ENCODE measurements at regions not wholly inside any gene's neighbourhood (a gene's known extent, or its start where the extent isn't known, plus 50 kb on each side); places are given as distances from the start of the nearest gene placed in this dataset.

- TF ChIP-seq, protein P1, sequence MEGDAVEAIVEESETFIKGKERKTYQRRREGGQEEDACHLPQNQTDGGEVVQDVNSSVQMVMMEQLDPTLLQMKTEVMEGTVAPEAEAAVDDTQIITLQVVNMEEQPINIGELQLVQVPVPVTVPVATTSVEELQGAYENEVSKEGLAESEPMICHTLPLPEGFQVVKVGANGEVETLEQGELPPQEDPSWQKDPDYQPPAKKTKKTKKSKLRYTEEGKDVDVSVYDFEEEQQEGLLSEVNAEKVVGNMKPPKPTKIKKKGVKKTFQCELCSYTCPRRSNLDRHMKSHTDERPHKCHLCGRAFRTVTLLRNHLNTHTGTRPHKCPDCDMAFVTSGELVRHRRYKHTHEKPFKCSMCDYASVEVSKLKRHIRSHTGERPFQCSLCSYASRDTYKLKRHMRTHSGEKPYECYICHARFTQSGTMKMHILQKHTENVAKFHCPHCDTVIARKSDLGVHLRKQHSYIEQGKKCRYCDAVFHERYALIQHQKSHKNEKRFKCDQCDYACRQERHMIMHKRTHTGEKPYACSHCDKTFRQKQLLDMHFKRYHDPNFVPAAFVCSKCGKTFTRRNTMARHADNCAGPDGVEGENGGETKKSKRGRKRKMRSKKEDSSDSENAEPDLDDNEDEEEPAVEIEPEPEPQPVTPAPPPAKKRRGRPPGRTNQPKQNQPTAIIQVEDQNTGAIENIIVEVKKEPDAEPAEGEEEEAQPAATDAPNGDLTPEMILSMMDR (IDR thresholded peaks at IDR 0.05 in 2 of 3, conservative IDR thresholded peaks at IDR 0.05 in 1 of 3; ENCODE audit: borderline replicate concordance in 1 of 3, insufficient read depth in 1 of 3, low read depth in 2 of 3, low read length in 2 of 3) = no peak
- TF ChIP-seq EZH2 (IDR thresholded peaks at IDR 0.05) = no peak
- TF ChIP-seq MAX (IDR thresholded peaks at IDR 0.05) = no peak
Observed at GRCh38 chr6:14664112-14664601, 546.6 kb downstream of the CD83 start.

All from HCT116 (cell line).